ENCODE measurements at regions not wholly inside any gene's neighbourhood (a gene's known extent, or its start where the extent isn't known, plus 50 kb on each side); places are given as distances from the start of the nearest gene placed in this dataset.

DNA sequence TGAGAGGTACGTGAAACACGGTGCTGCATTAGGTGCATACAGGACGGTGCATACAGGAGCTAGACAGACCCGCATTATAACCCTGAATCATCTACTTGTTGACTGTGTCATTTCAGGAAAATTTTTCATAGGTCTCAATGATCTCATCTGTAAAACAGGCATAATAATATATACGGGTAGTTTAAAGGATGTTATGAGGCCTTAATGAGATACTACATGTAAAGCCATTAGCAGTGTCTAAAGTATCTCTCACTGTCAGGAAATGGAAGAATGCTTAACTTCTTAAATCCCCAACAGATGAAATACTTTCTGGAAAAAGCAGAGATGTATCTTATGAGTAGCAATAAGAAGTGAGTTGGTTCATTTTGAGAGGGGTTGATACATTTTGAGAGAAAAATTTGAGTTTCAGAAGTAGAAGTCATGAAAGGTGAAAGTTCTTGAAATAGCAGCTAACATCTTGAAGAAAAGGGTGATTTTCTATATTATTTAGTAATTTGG lies 669.6 kb downstream of the PTPRC start:
- no peak overlapping the region for H3K4me3 ChIP-seq (ENCODE audit: low read length)
- DNase-seq (ENCODE audit: low read depth) = no peak
- TF ChIP-seq, protein P1, sequence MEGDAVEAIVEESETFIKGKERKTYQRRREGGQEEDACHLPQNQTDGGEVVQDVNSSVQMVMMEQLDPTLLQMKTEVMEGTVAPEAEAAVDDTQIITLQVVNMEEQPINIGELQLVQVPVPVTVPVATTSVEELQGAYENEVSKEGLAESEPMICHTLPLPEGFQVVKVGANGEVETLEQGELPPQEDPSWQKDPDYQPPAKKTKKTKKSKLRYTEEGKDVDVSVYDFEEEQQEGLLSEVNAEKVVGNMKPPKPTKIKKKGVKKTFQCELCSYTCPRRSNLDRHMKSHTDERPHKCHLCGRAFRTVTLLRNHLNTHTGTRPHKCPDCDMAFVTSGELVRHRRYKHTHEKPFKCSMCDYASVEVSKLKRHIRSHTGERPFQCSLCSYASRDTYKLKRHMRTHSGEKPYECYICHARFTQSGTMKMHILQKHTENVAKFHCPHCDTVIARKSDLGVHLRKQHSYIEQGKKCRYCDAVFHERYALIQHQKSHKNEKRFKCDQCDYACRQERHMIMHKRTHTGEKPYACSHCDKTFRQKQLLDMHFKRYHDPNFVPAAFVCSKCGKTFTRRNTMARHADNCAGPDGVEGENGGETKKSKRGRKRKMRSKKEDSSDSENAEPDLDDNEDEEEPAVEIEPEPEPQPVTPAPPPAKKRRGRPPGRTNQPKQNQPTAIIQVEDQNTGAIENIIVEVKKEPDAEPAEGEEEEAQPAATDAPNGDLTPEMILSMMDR (conservative IDR thresholded peaks at IDR 0.05; ENCODE audit: low read length) = no peak

DNA sequence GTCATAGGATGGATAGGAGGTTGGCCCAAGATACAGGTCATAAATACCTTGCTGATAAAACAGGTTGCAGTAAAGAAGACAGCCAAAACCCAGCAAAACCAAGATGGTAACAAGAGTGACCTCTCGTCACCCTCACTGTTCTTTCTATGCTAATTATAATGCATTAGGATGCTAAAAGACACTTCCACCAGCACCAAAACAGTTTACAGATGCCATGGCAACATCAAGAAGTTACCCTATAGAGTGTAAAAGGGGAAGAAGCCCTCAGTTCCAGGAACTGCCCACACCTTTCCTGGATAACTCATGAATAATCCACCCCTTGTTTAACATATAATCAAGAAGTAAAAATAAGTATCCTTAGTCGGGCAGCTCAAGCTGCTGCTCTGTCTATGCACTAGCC lies 671.9 kb downstream of the PTPRC start:
- no peak overlapping the region for H3K4me3 ChIP-seq (ENCODE audit: low read length)
- TF ChIP-seq, protein P1 (conservative IDR thresholded peaks at IDR 0.05; ENCODE audit: low read length) = no peak
- DNase-seq (ENCODE audit: low read depth) = no peak

GRCh38 chr1:199311478-199312262 lies 672.8 kb downstream of the PTPRC start:
- no peak overlapping the region for H3K4me3 ChIP-seq (ENCODE audit: low read length)
- TF ChIP-seq, protein P1 (conservative IDR thresholded peaks at IDR 0.05; ENCODE audit: low read length) = no peak
- no peak for DNase-seq (ENCODE audit: low read depth)

DNA sequence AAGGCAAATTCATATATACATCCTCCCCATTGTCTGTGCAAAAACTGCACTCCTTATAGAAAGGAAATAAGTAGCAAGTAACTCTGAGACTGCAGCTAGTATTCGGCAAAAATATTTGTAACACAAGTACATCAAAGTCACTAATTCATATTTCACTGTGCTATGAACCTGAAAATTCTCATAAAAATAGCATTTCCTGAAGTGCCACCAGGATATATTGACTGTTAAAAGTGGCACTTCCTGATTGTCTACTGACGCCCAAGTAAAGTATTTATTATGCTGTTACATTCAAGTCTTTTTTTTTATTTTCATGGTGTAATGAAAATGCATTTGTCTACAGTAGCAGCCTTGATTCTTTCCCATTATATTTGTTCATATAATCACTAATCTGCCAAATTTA lies 673.8 kb downstream of the PTPRC start:
- TF ChIP-seq, protein P1 (conservative IDR thresholded peaks at IDR 0.05; ENCODE audit: low read length) = no peak
- no peak overlapping the region for H3K4me3 ChIP-seq (ENCODE audit: low read length)
- DNase-seq (ENCODE audit: low read depth) = no peak

DNA sequence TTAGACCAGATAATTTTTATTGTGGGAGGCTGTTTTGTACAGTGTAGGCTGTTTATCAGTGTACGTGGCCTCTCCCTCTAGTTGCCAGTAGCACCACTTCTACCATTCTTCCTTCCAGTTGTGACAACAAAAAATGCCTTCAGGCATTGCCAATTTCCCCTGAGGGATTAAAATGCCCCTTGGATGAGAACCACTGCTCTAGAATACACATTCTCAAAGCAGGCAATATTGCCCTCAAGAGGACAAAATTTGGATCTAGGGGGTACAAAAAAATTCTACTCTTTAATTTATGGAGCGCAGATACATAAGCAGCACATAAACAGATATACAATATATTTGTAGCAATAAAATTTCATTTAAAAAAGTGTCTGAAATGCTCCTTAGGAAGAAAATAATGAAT lies 674.6 kb downstream of the PTPRC start:
- no peak for DNase-seq (ENCODE audit: low read depth)
- TF ChIP-seq, protein P1 (conservative IDR thresholded peaks at IDR 0.05; ENCODE audit: low read length) = no peak
- no peak overlapping the region for H3K4me3 ChIP-seq (ENCODE audit: low read length)

DNA sequence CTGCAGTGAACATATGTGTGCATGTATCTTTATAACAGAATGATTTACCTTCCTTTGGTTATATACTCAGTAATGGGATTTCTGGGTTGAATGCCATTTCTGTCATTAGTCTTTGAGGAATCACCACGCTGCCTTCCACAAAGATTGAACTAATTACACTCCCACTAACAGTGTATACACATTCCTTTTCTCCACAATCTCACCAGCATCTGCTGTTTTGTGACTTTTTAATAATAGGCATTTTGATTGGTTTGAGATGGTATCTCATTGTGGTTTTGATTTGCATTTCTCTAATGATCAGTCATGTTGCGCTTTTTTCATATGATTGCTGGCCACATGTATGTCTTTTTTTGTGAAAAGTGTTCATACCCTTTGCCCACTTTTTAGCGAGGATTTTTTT lies 680.5 kb downstream of the PTPRC start:
- DNase-seq (ENCODE audit: low read depth) = peak; percentile 12
- TF ChIP-seq, protein P1 (conservative IDR thresholded peaks at IDR 0.05; ENCODE audit: low read length) = no peak
- no peak overlapping the region for H3K4me3 ChIP-seq (ENCODE audit: low read length)

DNA sequence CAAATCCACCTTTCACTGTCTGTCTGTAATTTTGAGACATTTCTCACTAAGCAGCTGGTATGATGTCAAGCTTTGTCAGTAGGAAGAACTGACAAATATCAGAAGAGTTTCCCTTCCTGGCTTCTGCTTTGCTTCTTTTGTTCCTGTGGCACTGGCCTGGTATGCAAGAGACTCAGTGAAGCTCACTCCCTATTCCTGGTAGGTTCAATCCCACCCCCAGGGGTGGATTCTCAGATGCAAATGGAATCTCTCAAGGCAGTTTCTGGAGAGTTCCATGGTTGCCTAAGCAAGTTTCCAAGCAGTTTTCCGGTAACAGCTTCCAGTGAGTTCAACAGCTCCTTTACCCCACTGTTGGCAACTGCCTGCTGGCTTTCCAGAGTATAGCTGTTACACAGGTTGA lies 683.4 kb downstream of the PTPRC start:
- no peak overlapping the region for H3K4me3 ChIP-seq (ENCODE audit: low read length)
- TF ChIP-seq, protein P1 (conservative IDR thresholded peaks at IDR 0.05; ENCODE audit: low read length) = no peak
- no peak for DNase-seq (ENCODE audit: low read depth)

All from AG10803 (cell line).